GM19372 (cell line): ENCODE measurements at regions not wholly inside any gene's neighbourhood (a gene's known extent, or its start where the extent isn't known, plus 50 kb on each side); places are given as distances from the start of the nearest gene placed in this dataset.

Source experiments
- ATAC-seq: cut with Tn5 transposase; IDR thresholded peaks from one replicate; pipeline ENCODE4 v1.9.1; 2021; ENCODE audit warnings: mild to moderate bottlenecking, low read depth, moderate library complexity; ENCODE audit not compliant: unreplicated experiment

GRCh38 chr5:158559643-158560042, 540.1 kb downstream of the EBF1 start:
- no peak for ATAC-seq

- ATAC-seq: no peak
Measured at GRCh38 chr5:158559066-158559465, 540.6 kb downstream of the EBF1 start.

GRCh38 chr5:158553962-158554336, 545.8 kb downstream of the EBF1 start:
- no peak for ATAC-seq

GRCh38 chr5:158553195-158553961, 546.3 kb downstream of the EBF1 start:
- no peak for ATAC-seq

GRCh38 chr5:158552241-158552640, 547.5 kb downstream of the EBF1 start:
- no peak for ATAC-seq

GRCh38 chr5:158549311-158549710, 550.4 kb downstream of the EBF1 start:
- ATAC-seq: no peak

GRCh38 chr5:158546748-158547147, 553.0 kb downstream of the EBF1 start:
- ATAC-seq: no peak

GRCh38 chr5:158545949-158546530, 553.7 kb downstream of the EBF1 start:
- no peak for ATAC-seq

GRCh38 chr5:158544388-158545339, 555.1 kb downstream of the EBF1 start:
- ATAC-seq: no peak

- ATAC-seq: no peak
Measured at GRCh38 chr5:158543539-158544387, 556.0 kb downstream of the EBF1 start.

GRCh38 chr5:158541536-158542297, 558.0 kb downstream of the EBF1 start:
- no peak for ATAC-seq

- ATAC-seq: no peak
Measured at GRCh38 chr5:158538506-158539074, 561.1 kb downstream of the EBF1 start.

GRCh38 chr5:158537366-158537765, 562.4 kb downstream of the EBF1 start:
- no peak for ATAC-seq

GRCh38 chr5:158534203-158534602, 565.5 kb downstream of the EBF1 start:
- no peak for ATAC-seq

GRCh38 chr5:158532739-158533138, 567.0 kb downstream of the EBF1 start:
- no peak for ATAC-seq

- ATAC-seq: no peak
Measured at GRCh38 chr5:158531860-158532259, 567.9 kb downstream of the EBF1 start.

GRCh38 chr5:158530115-158530514, 569.6 kb downstream of the EBF1 start:
- no peak for ATAC-seq

- ATAC-seq: no peak
Measured at GRCh38 chr5:158529454-158529853, 570.3 kb downstream of the EBF1 start.

GRCh38 chr5:158525663-158526062, 574.1 kb downstream of the EBF1 start:
- no peak for ATAC-seq
